HCT116 (cell line): ENCODE measurements at regions not wholly inside any gene's neighbourhood (a gene's known extent, or its start where the extent isn't known, plus 50 kb on each side); places are given as distances from the start of the nearest gene placed in this dataset.

Source experiments
- ATAC-seq: fragments of 200-7000 bp; cut with Tn5 transposase; 2 replicates; pipeline ENCODE4 v1.9.1; 2020; ENCODE audit warnings: mild to moderate bottlenecking, moderate library complexity
- BruUV-seq: library from RNA; stranded (reverse); fragments of 400-500 nt; replicated peaks from 2 replicates; lab custom pipeline; 2021; lab: Mats Ljungman, UMichigan
- CTCF ChIA-PET: fragments of 300-600 bp; sonication (Branson Sonifier 250); formaldehyde crosslinking; loops from one replicate; lab custom pipeline; 2021; ENCODE audit warnings: antibody characterized with exemption; lab: Charles Lee
- POLR2A ChIA-PET: fragments of 300-600, 350-600 bp; sonication (Branson Sonifier 250); formaldehyde crosslinking; loops from one replicate; lab custom pipeline; 2021; ENCODE audit warnings: antibody characterized with exemption; lab: Charles Lee
- RAD21 ChIA-PET, 2 experiments: fragments of 300-600 bp; sonication (Branson Sonifier 250); formaldehyde crosslinking; loops; one replicate each; lab custom pipeline; 2023; ENCODE audit warnings: low total read pairs in 2 of 2; ENCODE audit not compliant: uncharacterized antibody in 2 of 2, unreplicated experiment in 2 of 2, low non-redundant PET in 1 of 2; lab: Charles Lee
- DNase-seq: peaks from one replicate; pipeline ENCODE4 v3.0.0-alpha.2; 2010; ENCODE audit warnings: low read depth, low spot score
- H2AFZ ChIP-seq: fragments of 200-600 bp; shearing (Covaris generic), sonication (generic); 2 replicates; pipeline ENCODE4 v1.6.1; 2017; ENCODE audit warnings: low read depth, mixed run types, mixed read lengths, antibody characterized with exemption, low read length; ENCODE audit not compliant: poor library complexity, severe bottlenecking
- H3K27ac ChIP-seq: 2 replicates; pipeline ENCODE4 v1.5.1; 2012; ENCODE audit warnings: low read depth, low read length
- H3K27me3 ChIP-seq: fragments of 200-600 bp; sonication (generic); 2 replicates; pipeline ENCODE4 v1.6.1; 2016; ENCODE audit warnings: mixed run types, low read length, mixed read lengths; ENCODE audit not compliant: insufficient read depth
- H3K36me3 ChIP-seq, 2 experiments: fragments of 200-500 bp in 1 of 2; fragments of 200-600 bp in 1 of 2; sonication (Bioruptor generic) in 1 of 2; sonication (generic) in 1 of 2; 2 replicates each; pipeline versions ENCODE4 v1.5.1 to v1.6.1; 2014 to 2016; ENCODE audit warnings: low read length in 2 of 2, inconsistent platforms in 1 of 2, mixed read lengths in 1 of 2, mixed run types in 1 of 2; ENCODE audit not compliant: insufficient read depth in 2 of 2, control insufficient read depth in 1 of 2
- H3K4me1 ChIP-seq, 2 experiments: fragments of 200-600 bp in 1 of 2; sonication (generic) in 1 of 2; 2 replicates each; pipeline versions ENCODE4 v1.5.1 to v1.6.1; 2012 to 2017; ENCODE audit warnings: low read length in 2 of 2, inconsistent platforms in 1 of 2, mild to moderate bottlenecking in 1 of 2, mixed read lengths in 1 of 2, mixed run types in 1 of 2, moderate library complexity in 1 of 2; ENCODE audit not compliant: insufficient read depth in 2 of 2, control insufficient read depth in 1 of 2
- H3K4me2 ChIP-seq: fragments of 200-600 bp; sonication (generic); 2 replicates; pipeline ENCODE4 v1.6.1; 2017; ENCODE audit warnings: mixed run types, low read length, mixed read lengths
- H3K4me3 ChIP-seq, 2 experiments: fragments of 200-600 bp in 1 of 2; sonication (generic) in 1 of 2; replicated peaks in 1 of 2; 2 replicates each; pipeline ENCODE4 v1.5.1; 2011 to 2016; ENCODE audit warnings: low read length in 2 of 2, control low read depth in 1 of 2, low read depth in 1 of 2, mild to moderate bottlenecking in 1 of 2, mixed read lengths in 1 of 2, mixed run types in 1 of 2
- H3K79me2 ChIP-seq: fragments of 200-600 bp; sonication (generic); 2 replicates; pipeline ENCODE4 v1.6.1; 2017; ENCODE audit warnings: mild to moderate bottlenecking, mixed run types, low read length, moderate library complexity, mixed read lengths; ENCODE audit not compliant: insufficient read depth
- H3K9ac ChIP-seq: fragments of 200-600 bp; sonication (generic); 2 replicates; pipeline ENCODE4 v1.6.1; 2016; ENCODE audit warnings: low read length, mixed read lengths
- H3K9me2 ChIP-seq: fragments of 200-600 bp; sonication (generic), shearing (Covaris generic); 2 replicates; pipeline ENCODE4 v1.6.1; 2017; ENCODE audit warnings: mixed run types, mild to moderate bottlenecking, moderate library complexity; ENCODE audit not compliant: insufficient read depth
- H3K9me3 ChIP-seq, 2 experiments: fragments of 200-500 bp in 1 of 2; fragments of 200-600 bp in 1 of 2; sonication (Bioruptor generic) in 1 of 2; sonication (generic) in 1 of 2; 2 replicates each; pipeline ENCODE4 v1.6.1; 2014 to 2017; ENCODE audit warnings: low read length in 2 of 2, mixed read lengths in 2 of 2, inconsistent platforms in 1 of 2, low read depth in 1 of 2, mild to moderate bottlenecking in 1 of 2, mixed run types in 1 of 2, moderate library complexity in 1 of 2; ENCODE audit not compliant: control insufficient read depth in 1 of 2, insufficient read depth in 1 of 2
- H4K20me1 ChIP-seq: fragments of 200-600 bp; sonication (generic), shearing (Covaris generic); 2 replicates; pipeline ENCODE4 v1.6.1; 2017; ENCODE audit warnings: mixed run types, mild to moderate bottlenecking, moderate library complexity; ENCODE audit not compliant: insufficient read depth
- ATF3 ChIP-seq: IDR thresholded peaks from 2 replicates; pipeline ENCODE4 v1.6.1; 2012
- CBX3 ChIP-seq: IDR thresholded peaks from 2 replicates; pipeline ENCODE4 v1.6.1; 2012; ENCODE audit warnings: low read depth
- CEBPB ChIP-seq: IDR thresholded peaks from 2 replicates; pipeline ENCODE4 v1.6.1; 2012; ENCODE audit warnings: low read depth
- EGR1 ChIP-seq: IDR thresholded peaks from 2 replicates; pipeline ENCODE4 v1.6.1; 2012; ENCODE audit warnings: low read depth
- ELF1 ChIP-seq: IDR thresholded peaks from 2 replicates; pipeline ENCODE4 v1.6.1; 2012; ENCODE audit warnings: low read depth, borderline replicate concordance
- EZH2phosphoT487 ChIP-seq: fragments of 200-600 bp; IDR thresholded peaks from 2 replicates; pipeline ENCODE4 v1.6.1; 2018; ENCODE audit warnings: antibody characterized with exemption, borderline replicate concordance
- FOSL1 ChIP-seq: IDR thresholded peaks from 2 replicates; pipeline ENCODE4 v1.6.1; 2012; ENCODE audit warnings: low read depth
- JUND ChIP-seq: IDR thresholded peaks from 2 replicates; pipeline ENCODE4 v1.6.1; 2012
- MAX ChIP-seq: IDR thresholded peaks from 2 replicates; pipeline ENCODE4 v1.6.1; 2012
- POLR2A ChIP-seq: IDR thresholded peaks from 2 replicates; pipeline ENCODE4 v1.7.0; 2011; ENCODE audit warnings: borderline replicate concordance; ENCODE audit not compliant: insufficient read depth, insufficient read length; ENCODE audit errors: extremely low read depth
- POLR2AphosphoS5 ChIP-seq: IDR thresholded peaks from 2 replicates; pipeline ENCODE4 v1.6.1; 2011; ENCODE audit warnings: mild to moderate bottlenecking, low read depth, low read length, moderate library complexity
- RAD21 ChIP-seq: IDR thresholded peaks from 2 replicates; pipeline ENCODE4 v1.6.1; 2012; ENCODE audit warnings: low read depth, mild to moderate bottlenecking
- REST ChIP-seq: IDR thresholded peaks from 2 replicates; pipeline ENCODE4 v1.6.1; 2012; ENCODE audit warnings: low read depth
- SP1 ChIP-seq: IDR thresholded peaks from 2 replicates; pipeline ENCODE4 v1.6.1; 2012; ENCODE audit warnings: low read depth
- SRF ChIP-seq: IDR thresholded peaks from 2 replicates; pipeline ENCODE4 v1.6.1; 2012; ENCODE audit warnings: low read depth
- TCF7L2 ChIP-seq: IDR thresholded peaks from 2 replicates; pipeline ENCODE4 v1.7.0; 2011; ENCODE audit warnings: borderline replicate concordance, inconsistent platforms; ENCODE audit not compliant: insufficient read depth, insufficient read length; ENCODE audit errors: extremely low read depth
- YY1 ChIP-seq: IDR thresholded peaks from 2 replicates; pipeline ENCODE4 v1.6.1; 2011; ENCODE audit warnings: low read length, low read depth, moderate library complexity, mild to moderate bottlenecking; ENCODE audit not compliant: insufficient replicate concordance; ENCODE audit errors: extremely low read depth
- ZBTB33 ChIP-seq: IDR thresholded peaks from 2 replicates; pipeline ENCODE4 v1.6.1; 2011; ENCODE audit warnings: mild to moderate bottlenecking, low read length, moderate library complexity; ENCODE audit not compliant: insufficient replicate concordance; ENCODE audit errors: extremely low read depth
- ZFX ChIP-seq: fragments of 450-650 bp; IDR thresholded peaks from 2 replicates; pipeline ENCODE4 v1.6.1; 2017
- ZNF274 ChIP-seq: fragments of 200-500 bp; sonication (Bioruptor generic); IDR thresholded peaks from 2 replicates; pipeline ENCODE4 v1.6.1; 2014; ENCODE audit warnings: mild to moderate bottlenecking, low read depth, low read length, inconsistent platforms
- intact Hi-C: fragments of 100-400 bp; cut with micrococcal nuclease; formaldehyde crosslinking; loops from 2 replicates; pipeline ENCODE4 v1.10.0; 2022

GRCh38 chr9:21570643-21571275 lies 88.6 kb upstream of the IFNE start:
- ChIA-PET RAD21 (no interaction called here), CTCF (interaction anchor here (1.8 kb wide), 1 partner anchor 335 kb away, joined by 5 read pairs; no protein-coding TSS in a partner anchor), POLR2A (interaction anchor here (1.1 to 4.5 kb wide), 9 partner anchors 8 to 117 kb away, joined by 3 to 32 read pairs (median 7); no protein-coding TSS in a partner anchor)
- Histone ChIP-seq H3K36me3 (peaks cover 8 to 25% of the 10 kb centered on the region in 2 experiments; a peak in 3 of 4 replicates), H3K4me3 (peak overlapping the region in 1 of 2 experiments; percentile 9; a peak in 1 of 4 replicates), H2AFZ (no peak overlapping the region), H3K9me3 (no peaks in the 10 kb centered on the region), H3K4me2 (peak overlapping the region; percentile 52), H3K79me2 (peaks cover 100% of the 10 kb centered on the region), H3K9ac (peak overlapping the region; percentile 60), H3K9me2 (no peaks in the 10 kb centered on the region), H3K27ac (peak overlapping the region; percentile 99), H3K4me1 (peaks cover 97 to 100% of the 10 kb centered on the region in 2 experiments), H3K27me3 (no peaks in the 10 kb centered on the region), H4K20me1 (no peaks in the 10 kb centered on the region)
- intact Hi-C loops, result no loop called here
- ATAC-seq (peak; percentile 56), DNase-seq (no peak)
- BruUV-seq, result TSS peak; percentile 68
- no peak for TF ChIP-seq CEBPB
- TF ChIP-seq ZBTB33, result no peak
- peak; percentile 52 for TF ChIP-seq SP1
- TF ChIP-seq FOSL1, result peak; percentile 52; the same call in 1 of the 2 replicates
- no peak for TF ChIP-seq CBX3
- no peak for TF ChIP-seq REST
- peak; percentile 40; the same call in 1 of the 2 replicates for TF ChIP-seq JUND
- no peak for TF ChIP-seq ZFX
- TF ChIP-seq POLR2A, result no peak
- no peak for TF ChIP-seq ZNF274
- TF ChIP-seq TCF7L2, result no peak
- TF ChIP-seq ELF1, result no peak
- TF ChIP-seq MAX, result no peak
- no peak for TF ChIP-seq YY1
- TF ChIP-seq EGR1, result no peak
- TF ChIP-seq RAD21, result no peak
- no peak for TF ChIP-seq ATF3
- peak; percentile 44 for TF ChIP-seq POLR2AphosphoS5
- TF ChIP-seq EZH2phosphoT487, result no peak
- TF ChIP-seq SRF, result no peak
